ENCODE measurements at regions not wholly inside any gene's neighbourhood (a gene's known extent, or its start where the extent isn't known, plus 50 kb on each side); places are given as distances from the start of the nearest gene placed in this dataset.

GRCh38 chrX:42900947-42901346 lies 123.0 kb upstream of the PPP1R2C start:
- H3K4me1 ChIP-seq (ENCODE audit: low read depth): no peaks in the 10 kb centered on the region
- H3K4me3 ChIP-seq: no peak overlapping the region
- TF ChIP-seq CTCF (IDR thresholded peaks at IDR 0.05): no peak
- intact Hi-C loops (cut with DNase I, micrococcal nuclease): no loop called here
- ATAC-seq (peak; percentile 29), DNase-seq (no peak)
- no peaks in the 10 kb centered on the region for H3K36me3 ChIP-seq (ENCODE audit: low read depth)
- H3K9me3 ChIP-seq: no peaks in the 10 kb centered on the region

- no peaks in the 10 kb centered on the region for H3K36me3 ChIP-seq (ENCODE audit: low read depth)
- ATAC-seq (no peak), DNase-seq (no peak)
- no peaks in the 10 kb centered on the region for H3K9me3 ChIP-seq
- no peak for TF ChIP-seq CTCF (IDR thresholded peaks at IDR 0.05)
- intact Hi-C loops (cut with DNase I, micrococcal nuclease): no loop called here
- H3K4me1 ChIP-seq (ENCODE audit: low read depth): no peaks in the 10 kb centered on the region
- H3K4me3 ChIP-seq: no peak overlapping the region
Observed at GRCh38 chrX:42902513-42902912, 124.5 kb upstream of the PPP1R2C start.

GRCh38 chrX:42920752-42921151 lies 142.8 kb upstream of the PPP1R2C start:
- Histone ChIP-seq H3K4me3 (no peak overlapping the region), H3K36me3 (ENCODE audit: low read depth) (no peaks in the 10 kb centered on the region), H3K9me3 (no peaks in the 10 kb centered on the region), H3K4me1 (ENCODE audit: low read depth) (no peaks in the 10 kb centered on the region)
- no peak for TF ChIP-seq CTCF (IDR thresholded peaks at IDR 0.05)
- no peak for DNase-seq
- intact Hi-C loops (cut with DNase I, micrococcal nuclease): no loop called here
- no peak for ATAC-seq

GRCh38 chrX:42930071-42930470 lies 152.1 kb upstream of the PPP1R2C start:
- TF ChIP-seq CTCF (IDR thresholded peaks at IDR 0.05): no peak
- Histone ChIP-seq H3K4me3 (no peak overlapping the region), H3K9me3 (no peaks in the 10 kb centered on the region), H3K4me1 (ENCODE audit: low read depth) (no peaks in the 10 kb centered on the region), H3K36me3 (ENCODE audit: low read depth) (no peaks in the 10 kb centered on the region)
- intact Hi-C loops (cut with DNase I, micrococcal nuclease): no loop called here
- DNase-seq (no peak), ATAC-seq (no peak)

GRCh38 chrX:42930951-42931350 lies 153.0 kb upstream of the PPP1R2C start:
- H3K9me3 ChIP-seq: no peaks in the 10 kb centered on the region
- no peak overlapping the region for H3K4me3 ChIP-seq
- no peak for TF ChIP-seq CTCF (IDR thresholded peaks at IDR 0.05)
- no peaks in the 10 kb centered on the region for H3K36me3 ChIP-seq (ENCODE audit: low read depth)
- ATAC-seq (no peak), DNase-seq (no peak)
- H3K4me1 ChIP-seq (ENCODE audit: low read depth): no peaks in the 10 kb centered on the region
- intact Hi-C loops (cut with DNase I, micrococcal nuclease): no loop called here

GRCh38 chrX:42933187-42933586 lies 155.2 kb upstream of the PPP1R2C start:
- Histone ChIP-seq H3K9me3 (no peaks in the 10 kb centered on the region), H3K36me3 (ENCODE audit: low read depth) (no peaks in the 10 kb centered on the region), H3K4me1 (ENCODE audit: low read depth) (no peaks in the 10 kb centered on the region), H3K4me3 (no peak overlapping the region)
- no peak for TF ChIP-seq CTCF (IDR thresholded peaks at IDR 0.05)
- DNase-seq (no peak), ATAC-seq (no peak)
- intact Hi-C loops (cut with DNase I, micrococcal nuclease): no loop called here

Data from mucosa of descending colon (tissue), 3 donors.